ENCODE measurements at regions not wholly inside any gene's neighbourhood (a gene's known extent, or its start where the extent isn't known, plus 50 kb on each side); places are given as distances from the start of the nearest gene placed in this dataset.
A peak's percentile ranks its signal among the peaks of the same experiment; 100 is the strongest.

GRCh38 chr1:168887381-168887780, 158.4 kb upstream of the DPT start:
- no peak for DNase-seq
- WGBS, 2 donors, result 68 to 76% methylated on average over 4 of the region's 4 CpGs
- intact Hi-C loops (cut with DNase I), result no loop called here
- Histone ChIP-seq H3K9me3 (peaks cover 0 to 16% (median 0%) of the 10 kb centered on the region in 11 donors), H3K36me3 (no peaks in the 10 kb centered on the region), H3K27ac (no peak overlapping the region), H3K4me3 (no peak overlapping the region), H3K4me1 (no peaks in the 10 kb centered on the region), H3K27me3 (no peaks in the 10 kb centered on the region)
- no peak for ATAC-seq
- no peak for TF ChIP-seq CTCF (IDR thresholded peaks at IDR 0.05)

- WGBS, 2 donors, result 42 to 43% methylated on average over 2 of the region's 2 CpGs
- ATAC-seq, result no peak
- intact Hi-C loops (cut with DNase I), result no loop called here
Measured at GRCh38 chr1:168888418-168888817, 159.4 kb upstream of the DPT start.

GRCh38 chr1:168892931-168893330, 163.9 kb upstream of the DPT start:
- no peaks in the 10 kb centered on the region for H3K36me3 ChIP-seq
- H3K27me3 ChIP-seq, result no peaks in the 10 kb centered on the region
- H3K4me3 ChIP-seq, result no peak overlapping the region
- DNase-seq, result no peak
- TF ChIP-seq CTCF (IDR thresholded peaks at IDR 0.05), result no peak
- H3K27ac ChIP-seq, result peak overlapping the region in 8 of 10 donors; percentile 18 to 79 (median 60)
- intact Hi-C loops (cut with DNase I), result loop anchor here in 2 of 10 donors (5.0 to 10.0 kb wide), 3 partner anchors 58 to 212 kb away; partner anchors contain the start of genes ATP1B1 (in 1 of the 2) and DPT (in 1 of the 2)
- peak; percentile 38 to 77 (median 58) for ATAC-seq
- peaks cover 0 to 12% (median 0%) of the 10 kb centered on the region in 9 donors for H3K4me1 ChIP-seq
- 54 to 75% methylated on average over 3 of the region's 3 CpGs for WGBS, 2 donors
- peaks cover 0 to 8% (median 0%) of the 10 kb centered on the region in 11 donors for H3K9me3 ChIP-seq

More at GRCh38 chr1:168888418-168888817, 159.4 kb upstream of the DPT start:
- no peaks in the 10 kb centered on the region for H3K27me3 ChIP-seq
- no peaks in the 10 kb centered on the region for H3K36me3 ChIP-seq
- H3K9me3 ChIP-seq, result peaks cover 0 to 16% (median 0%) of the 10 kb centered on the region in 11 donors
- no peak for DNase-seq
- no peak overlapping the region for H3K4me3 ChIP-seq
- H3K4me1 ChIP-seq, result peaks cover 0 to 9% (median 0%) of the 10 kb centered on the region in 9 donors
- H3K27ac ChIP-seq, result no peak overlapping the region
- TF ChIP-seq CTCF (IDR thresholded peaks at IDR 0.05), result no peak

- intact Hi-C loops (cut with DNase I), result loop anchor here in 2 of 10 donors (5.0 to 10.0 kb wide), 3 partner anchors 59 to 211 kb away; partner anchors contain the start of genes ATP1B1 (in 1 of the 2) and DPT (in 1 of the 2)
- WGBS, 2 donors, result 70 to 74% methylated on average over 3 of the region's 3 CpGs
- DNase-seq (peak in 1 of 2 donors; percentile 13), ATAC-seq (peak; percentile 85 to 98 (median 94))
- Histone ChIP-seq H3K27ac (peak overlapping the region in 9 of 10 donors; percentile 18 to 79 (median 60)), H3K4me1 (peaks cover 0 to 12% (median 0%) of the 10 kb centered on the region in 9 donors), H3K36me3 (no peaks in the 10 kb centered on the region), H3K27me3 (no peaks in the 10 kb centered on the region), H3K4me3 (no peak overlapping the region), H3K9me3 (peaks cover 0 to 6% (median 0%) of the 10 kb centered on the region in 11 donors)
- no peak for TF ChIP-seq CTCF (IDR thresholded peaks at IDR 0.05)
Measured at GRCh38 chr1:168893359-168893801, 164.4 kb upstream of the DPT start.

All from heart right ventricle (tissue), 16 donors.